ENCODE measurements at regions not wholly inside any gene's neighbourhood (a gene's known extent, or its start where the extent isn't known, plus 50 kb on each side); places are given as distances from the start of the nearest gene placed in this dataset.

DNA sequence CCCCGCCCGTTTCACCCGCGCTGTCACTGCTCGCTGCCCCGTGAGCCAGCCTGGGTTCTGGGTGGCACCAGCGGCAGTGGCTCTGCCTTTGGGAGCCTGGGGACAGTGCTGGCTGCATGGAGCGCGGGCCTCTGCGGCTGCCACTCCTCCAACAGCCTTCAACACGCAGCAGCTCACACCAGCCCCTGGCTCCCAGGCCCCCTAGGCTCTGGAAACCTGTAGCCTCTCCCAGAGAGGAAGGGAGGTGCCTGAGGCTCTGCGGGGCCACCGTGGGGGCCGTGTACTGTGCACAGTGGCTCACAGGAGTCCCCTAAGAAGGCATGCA is 163.9 kb upstream of the AFDN start:
- TF ChIP-seq, protein P1, sequence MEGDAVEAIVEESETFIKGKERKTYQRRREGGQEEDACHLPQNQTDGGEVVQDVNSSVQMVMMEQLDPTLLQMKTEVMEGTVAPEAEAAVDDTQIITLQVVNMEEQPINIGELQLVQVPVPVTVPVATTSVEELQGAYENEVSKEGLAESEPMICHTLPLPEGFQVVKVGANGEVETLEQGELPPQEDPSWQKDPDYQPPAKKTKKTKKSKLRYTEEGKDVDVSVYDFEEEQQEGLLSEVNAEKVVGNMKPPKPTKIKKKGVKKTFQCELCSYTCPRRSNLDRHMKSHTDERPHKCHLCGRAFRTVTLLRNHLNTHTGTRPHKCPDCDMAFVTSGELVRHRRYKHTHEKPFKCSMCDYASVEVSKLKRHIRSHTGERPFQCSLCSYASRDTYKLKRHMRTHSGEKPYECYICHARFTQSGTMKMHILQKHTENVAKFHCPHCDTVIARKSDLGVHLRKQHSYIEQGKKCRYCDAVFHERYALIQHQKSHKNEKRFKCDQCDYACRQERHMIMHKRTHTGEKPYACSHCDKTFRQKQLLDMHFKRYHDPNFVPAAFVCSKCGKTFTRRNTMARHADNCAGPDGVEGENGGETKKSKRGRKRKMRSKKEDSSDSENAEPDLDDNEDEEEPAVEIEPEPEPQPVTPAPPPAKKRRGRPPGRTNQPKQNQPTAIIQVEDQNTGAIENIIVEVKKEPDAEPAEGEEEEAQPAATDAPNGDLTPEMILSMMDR (IDR thresholded peaks at IDR 0.05), result no peak
- TF ChIP-seq POLR2A (IDR thresholded peaks at IDR 0.05), result no peak

All from thyroid gland (tissue), 4 donors.